HG03108 (cell line): ENCODE measurements at regions not wholly inside any gene's neighbourhood (a gene's known extent, or its start where the extent isn't known, plus 50 kb on each side); places are given as distances from the start of the nearest gene placed in this dataset.

Experiments
- ATAC-seq: cut with Tn5 transposase; IDR thresholded peaks from one replicate; pipeline ENCODE4 v1.9.1; 2021; ENCODE audit warnings: moderate library complexity; ENCODE audit not compliant: unreplicated experiment

GRCh38 chr19:28021259-28022185, 1191.4 kb downstream of the UQCRFS1 start:
- ATAC-seq = no peak

- ATAC-seq = no peak
These were observed 1192.2 kb downstream of the UQCRFS1 start for GRCh38 chr19:28020619-28021258.

- ATAC-seq = no peak
These were observed 1193.0 kb downstream of the UQCRFS1 start for GRCh38 chr19:28019901-28020300.

GRCh38 chr19:28019371-28019770, 1193.6 kb downstream of the UQCRFS1 start:
- no peak for ATAC-seq

- ATAC-seq = no peak
These were observed 1194.5 kb downstream of the UQCRFS1 start for GRCh38 chr19:28018499-28018898.

GRCh38 chr19:28014615-28015405, 1198.1 kb downstream of the UQCRFS1 start:
- no peak for ATAC-seq

- no peak for ATAC-seq
These were observed 1200.6 kb downstream of the UQCRFS1 start for GRCh38 chr19:28012361-28012760.

GRCh38 chr19:28010656-28011055, 1202.3 kb downstream of the UQCRFS1 start:
- ATAC-seq = no peak

GRCh38 chr19:28009696-28010095, 1203.3 kb downstream of the UQCRFS1 start:
- ATAC-seq = no peak

- ATAC-seq = no peak
These were observed 1204.3 kb downstream of the UQCRFS1 start for GRCh38 chr19:28008695-28009094.

GRCh38 chr19:28003543-28003942, 1209.4 kb downstream of the UQCRFS1 start:
- ATAC-seq = no peak

- no peak for ATAC-seq
These were observed 1215.9 kb downstream of the UQCRFS1 start for GRCh38 chr19:27997069-27997468.

GRCh38 chr19:27993619-27994570, 1219.1 kb downstream of the UQCRFS1 start:
- no peak for ATAC-seq

- ATAC-seq = no peak
These were observed 1226.7 kb downstream of the UQCRFS1 start for GRCh38 chr19:27986299-27986698.

- ATAC-seq = no peak
These were observed 1237.4 kb downstream of the UQCRFS1 start for GRCh38 chr19:27975419-27976005.

GRCh38 chr19:27974082-27974513, 1238.9 kb downstream of the UQCRFS1 start:
- ATAC-seq = no peak

- ATAC-seq = no peak
These were observed 1240.5 kb downstream of the UQCRFS1 start for GRCh38 chr19:27972291-27973040.

GRCh38 chr19:27971869-27972268, 1241.1 kb downstream of the UQCRFS1 start:
- no peak for ATAC-seq

GRCh38 chr19:27971071-27971470, 1241.9 kb downstream of the UQCRFS1 start:
- ATAC-seq = no peak
